HL-60 (cell line): ENCODE measurements at regions not wholly inside any gene's neighbourhood (a gene's known extent, or its start where the extent isn't known, plus 50 kb on each side); places are given as distances from the start of the nearest gene placed in this dataset.

Source experiments
- DNase-seq, 2 experiments: peaks; one replicate each; pipeline ENCODE4 v3.0.0-alpha.2; 2010 to 2020; ENCODE audit warnings: low read depth in 1 of 2, low spot score in 1 of 2
- H3K27ac ChIP-seq: fragments of 250-450 bp; sonication (Bioruptor Pico); replicated peaks from 2 replicates; pipeline ENCODE4 v1.5.1; 2020; ENCODE audit warnings: mild to moderate bottlenecking, moderate library complexity
- H3K27me3 ChIP-seq: fragments of 250-450 bp; sonication (Bioruptor Pico); 2 replicates; pipeline ENCODE4 v1.5.1; 2021; ENCODE audit warnings: mild to moderate bottlenecking, moderate library complexity; ENCODE audit not compliant: insufficient read depth, poor library complexity, severe bottlenecking
- H3K4me3 ChIP-seq: replicated peaks from 2 replicates; pipeline ENCODE4 v1.5.1; 2011; ENCODE audit warnings: mild to moderate bottlenecking, control low read depth, low read length; ENCODE audit not compliant: insufficient read depth
- GABPA ChIP-seq: IDR thresholded peaks from 2 replicates; pipeline ENCODE4 v1.6.1; 2012; ENCODE audit warnings: low read depth
- POLR2AphosphoS5 ChIP-seq: IDR thresholded peaks from 2 replicates; pipeline ENCODE4 v1.6.1; 2012; ENCODE audit warnings: low read depth
- REST ChIP-seq: IDR thresholded peaks from 2 replicates; pipeline ENCODE4 v1.6.1; 2012; ENCODE audit warnings: low read depth; ENCODE audit not compliant: insufficient replicate concordance
- SPI1 ChIP-seq: IDR thresholded peaks from 2 replicates; pipeline ENCODE4 v1.6.1; 2012; ENCODE audit warnings: low read depth, mild to moderate bottlenecking, borderline replicate concordance
- TF ChIP-seq, protein P1 (sequence below): IDR thresholded peaks from one replicate; pipeline ENCODE4 v1.5.1; 2011; ENCODE audit warnings: low read length, control low read depth, inconsistent platforms; ENCODE audit not compliant: insufficient read depth

DNA sequence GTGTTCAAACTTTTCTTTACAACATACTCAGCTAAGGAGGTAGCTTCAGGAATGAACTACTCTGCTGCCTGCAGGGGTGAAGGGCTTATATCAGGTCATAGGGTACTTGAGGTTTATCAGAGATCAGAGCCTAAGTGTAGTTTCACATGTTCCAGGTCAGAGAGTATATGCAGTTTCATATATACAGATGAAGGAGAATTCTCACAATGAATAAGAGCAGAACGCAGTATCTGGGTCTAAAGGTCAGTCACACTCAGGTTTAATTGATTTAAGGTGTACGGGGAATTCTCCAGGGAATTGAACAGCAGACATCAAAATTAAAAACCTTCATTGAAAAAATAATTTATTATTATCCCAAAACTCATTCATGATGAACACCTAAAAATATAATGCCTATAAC lies 700.6 kb downstream of the TECRL start:
- TF ChIP-seq GABPA (no peak), POLR2AphosphoS5 (no peak), SPI1 (no peak), REST (no peak)
- TF ChIP-seq, protein P1, sequence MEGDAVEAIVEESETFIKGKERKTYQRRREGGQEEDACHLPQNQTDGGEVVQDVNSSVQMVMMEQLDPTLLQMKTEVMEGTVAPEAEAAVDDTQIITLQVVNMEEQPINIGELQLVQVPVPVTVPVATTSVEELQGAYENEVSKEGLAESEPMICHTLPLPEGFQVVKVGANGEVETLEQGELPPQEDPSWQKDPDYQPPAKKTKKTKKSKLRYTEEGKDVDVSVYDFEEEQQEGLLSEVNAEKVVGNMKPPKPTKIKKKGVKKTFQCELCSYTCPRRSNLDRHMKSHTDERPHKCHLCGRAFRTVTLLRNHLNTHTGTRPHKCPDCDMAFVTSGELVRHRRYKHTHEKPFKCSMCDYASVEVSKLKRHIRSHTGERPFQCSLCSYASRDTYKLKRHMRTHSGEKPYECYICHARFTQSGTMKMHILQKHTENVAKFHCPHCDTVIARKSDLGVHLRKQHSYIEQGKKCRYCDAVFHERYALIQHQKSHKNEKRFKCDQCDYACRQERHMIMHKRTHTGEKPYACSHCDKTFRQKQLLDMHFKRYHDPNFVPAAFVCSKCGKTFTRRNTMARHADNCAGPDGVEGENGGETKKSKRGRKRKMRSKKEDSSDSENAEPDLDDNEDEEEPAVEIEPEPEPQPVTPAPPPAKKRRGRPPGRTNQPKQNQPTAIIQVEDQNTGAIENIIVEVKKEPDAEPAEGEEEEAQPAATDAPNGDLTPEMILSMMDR = no peak
- no peak overlapping the region for H3K27ac ChIP-seq
- no peaks in the 10 kb centered on the region for H3K27me3 ChIP-seq
- DNase-seq = no peak
- no peak overlapping the region for H3K4me3 ChIP-seq

- H3K27ac ChIP-seq = no peak overlapping the region
- no peak for DNase-seq
- TF ChIP-seq, protein P1 = no peak
- TF ChIP-seq POLR2AphosphoS5 (no peak), REST (no peak), GABPA (no peak), SPI1 (no peak)
- H3K27me3 ChIP-seq = no peaks in the 10 kb centered on the region
- H3K4me3 ChIP-seq = no peak overlapping the region
Measured at GRCh38 chr4:63700569-63700968, 708.7 kb downstream of the TECRL start.

DNA sequence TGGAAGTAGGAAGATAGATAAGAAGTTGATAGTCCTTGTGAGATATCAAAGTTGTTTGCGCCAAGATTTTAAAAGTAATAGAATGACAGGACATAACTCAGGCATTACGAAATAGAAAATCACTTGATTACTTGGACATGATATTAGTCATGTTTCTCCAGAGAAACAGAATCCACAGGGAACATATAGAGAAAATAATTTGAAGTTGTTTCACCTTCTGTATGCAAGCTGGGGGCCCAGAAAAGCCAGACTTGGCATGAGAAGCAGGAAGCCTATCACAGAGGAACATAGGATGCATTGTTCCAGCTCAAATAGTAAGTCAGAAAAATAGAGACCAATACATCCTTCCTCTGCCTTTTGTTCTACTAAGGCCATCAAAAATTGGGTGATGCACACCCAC lies 715.9 kb downstream of the TECRL start:
- no peak overlapping the region for H3K4me3 ChIP-seq
- no peak for DNase-seq
- no peak overlapping the region for H3K27ac ChIP-seq
- TF ChIP-seq SPI1 (no peak), REST (no peak), POLR2AphosphoS5 (no peak), GABPA (no peak)
- TF ChIP-seq, protein P1 = no peak
- H3K27me3 ChIP-seq = no peaks in the 10 kb centered on the region
